H54 (cell line): ENCODE measurements at regions not wholly inside any gene's neighbourhood (a gene's known extent, or its start where the extent isn't known, plus 50 kb on each side); places are given as distances from the start of the nearest gene placed in this dataset.
A peak's percentile ranks its signal among the peaks of the same experiment; 100 is the strongest.

ENCODE experiments used
- DNase-seq: peaks from one replicate; pipeline ENCODE4 v3.0.0; 2011; ENCODE audit warnings: low spot score, mixed read lengths; ENCODE audit not compliant: insufficient read length
- FAIRE-seq: peaks from 3 replicates; lab custom pipeline; 2011; peaks lifted over from hg19 to GRCh38; lab: Jason Lieb, UNC
- POLR2A ChIP-seq: IDR thresholded peaks from 2 replicates; pipeline ENCODE4 v1.6.1; 2011; ENCODE audit warnings: low read depth, mild to moderate bottlenecking, low read length

GRCh38 chrX:134732676-134733075 lies 64.3 kb downstream of the PABIR2 start:
- FAIRE-seq = no peak

GRCh38 chrX:134732152-134732551 lies 64.9 kb downstream of the PABIR2 start:
- FAIRE-seq = no peak
- TF ChIP-seq POLR2A = no peak
- DNase-seq = no peak

More at GRCh38 chrX:134732676-134733075, 64.3 kb downstream of the PABIR2 start:
- DNase-seq = no peak
- no peak for TF ChIP-seq POLR2A

- no peak for TF ChIP-seq POLR2A
- FAIRE-seq = no peak
- no peak for DNase-seq
These were observed 69.1 kb upstream of the PLAC1 start for GRCh38 chrX:134727363-134727762.

DNA sequence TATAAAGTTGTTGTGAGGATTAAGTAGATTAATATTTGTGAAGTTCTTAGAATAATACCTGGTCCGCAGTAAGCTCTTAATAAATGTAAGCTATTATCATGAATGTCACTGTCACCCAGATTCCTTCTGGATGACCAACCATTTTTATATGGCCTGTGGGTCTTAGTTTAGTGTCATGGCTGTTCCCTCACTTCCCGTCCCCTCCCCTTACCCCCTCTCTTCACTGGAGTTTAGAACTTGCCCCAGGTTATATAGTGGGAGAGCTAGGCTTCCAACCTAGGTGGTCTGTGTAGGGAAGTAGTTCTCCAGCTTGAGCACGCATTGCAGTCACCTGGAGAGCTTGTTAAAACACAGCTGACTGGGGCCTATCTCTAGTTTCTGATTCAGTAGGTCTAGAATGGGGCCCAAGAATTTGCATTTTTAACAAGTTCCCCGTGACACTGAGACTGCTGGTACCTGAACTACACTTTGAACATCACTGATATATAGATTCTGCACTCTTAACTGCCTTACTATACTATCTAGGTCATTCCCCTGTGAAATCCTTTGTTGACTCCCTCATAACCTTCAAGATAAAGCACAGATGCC lies 66.9 kb upstream of the PLAC1 start:
- no peak for FAIRE-seq
- no peak for TF ChIP-seq POLR2A
- no peak for DNase-seq

GRCh38 chrX:134721766-134722532 lies 63.7 kb upstream of the PLAC1 start:
- DNase-seq (no peak), FAIRE-seq (no peak)
- no peak for TF ChIP-seq POLR2A

- TF ChIP-seq POLR2A = no peak
- FAIRE-seq = no peak
- no peak for DNase-seq
These were observed 60.7 kb upstream of the PLAC1 start for GRCh38 chrX:134718966-134719317.

GRCh38 chrX:134718105-134718965 lies 60.1 kb upstream of the PLAC1 start:
- peak; percentile 41 for DNase-seq
- FAIRE-seq = peak; percentile 97

DNA sequence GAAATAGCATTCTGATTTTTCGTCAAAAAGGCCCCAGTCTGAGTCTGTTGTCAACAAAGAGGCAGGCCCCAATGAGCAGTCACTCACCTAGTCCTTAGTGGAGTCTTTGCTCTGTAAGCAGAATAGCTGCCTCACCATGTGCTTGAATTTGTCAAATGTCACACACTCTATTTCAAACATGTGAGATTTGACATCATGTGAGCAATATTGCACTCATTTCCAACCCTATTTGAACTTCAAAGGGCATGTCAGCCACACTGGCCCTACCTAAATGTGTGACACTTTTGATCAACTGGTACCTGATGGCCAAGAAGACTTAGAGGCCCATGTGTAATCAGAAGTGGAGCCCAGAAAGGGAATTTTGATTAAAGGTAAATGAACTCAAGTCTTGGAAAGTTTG lies 59.4 kb upstream of the PLAC1 start:
- FAIRE-seq (no peak), DNase-seq (no peak)
- TF ChIP-seq POLR2A = no peak

More at GRCh38 chrX:134718105-134718965, 60.1 kb upstream of the PLAC1 start:
- TF ChIP-seq POLR2A = no peak

DNA sequence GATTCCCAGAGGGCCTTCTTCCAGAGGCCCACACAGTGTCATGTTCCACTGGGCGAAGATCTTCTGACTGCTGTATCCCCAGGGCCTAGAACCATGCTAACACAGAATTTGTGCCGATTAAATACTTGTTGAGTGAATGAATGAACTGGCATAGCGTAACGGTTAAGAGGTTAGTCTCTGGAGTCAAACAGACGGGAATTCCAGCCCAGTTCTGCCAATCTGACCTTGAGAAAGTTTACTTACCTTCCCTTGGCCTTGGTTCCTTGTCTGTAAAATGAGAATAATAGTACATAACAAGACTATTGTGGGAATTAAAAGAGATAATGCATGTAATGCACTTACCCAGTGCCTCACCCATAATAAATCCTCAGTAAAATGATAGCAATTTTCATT lies 58.3 kb upstream of the PLAC1 start:
- FAIRE-seq = no peak
- no peak for TF ChIP-seq POLR2A
- DNase-seq = no peak

DNA sequence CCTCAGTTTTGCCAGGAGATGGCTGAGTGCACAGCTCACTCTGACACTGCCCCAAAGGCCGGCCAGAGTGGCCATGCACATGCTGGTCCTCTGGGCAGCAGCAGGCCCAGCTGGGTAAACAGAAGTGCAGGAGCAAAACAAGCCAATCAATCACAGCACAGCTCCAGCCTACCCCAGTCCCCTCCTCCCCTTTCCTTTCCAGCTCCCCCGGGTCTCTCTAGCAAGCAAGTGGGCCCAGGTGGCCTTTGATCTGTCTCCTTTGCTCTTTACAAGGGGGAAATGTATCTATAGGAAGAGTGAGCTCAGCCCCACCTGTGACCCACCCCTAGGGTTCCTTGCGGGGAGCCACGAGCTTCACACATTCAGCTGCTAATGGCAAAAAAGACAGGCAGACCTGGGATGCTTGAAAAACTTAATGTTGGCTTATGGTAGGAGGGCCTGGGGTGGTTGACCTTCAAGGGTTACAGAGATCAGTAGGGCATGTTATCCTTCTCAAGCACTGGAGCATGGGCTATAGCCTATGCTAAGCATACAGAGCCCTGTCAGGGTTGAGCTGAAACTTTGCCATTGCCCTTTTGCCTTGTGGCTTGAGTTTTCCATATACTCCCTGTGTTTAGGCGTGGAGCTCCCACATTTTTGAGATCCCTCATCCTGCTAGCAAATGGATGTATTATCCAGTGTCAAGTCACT lies 57.8 kb upstream of the PLAC1 start:
- no peak for FAIRE-seq
- no peak for DNase-seq
- TF ChIP-seq POLR2A = no peak

DNA sequence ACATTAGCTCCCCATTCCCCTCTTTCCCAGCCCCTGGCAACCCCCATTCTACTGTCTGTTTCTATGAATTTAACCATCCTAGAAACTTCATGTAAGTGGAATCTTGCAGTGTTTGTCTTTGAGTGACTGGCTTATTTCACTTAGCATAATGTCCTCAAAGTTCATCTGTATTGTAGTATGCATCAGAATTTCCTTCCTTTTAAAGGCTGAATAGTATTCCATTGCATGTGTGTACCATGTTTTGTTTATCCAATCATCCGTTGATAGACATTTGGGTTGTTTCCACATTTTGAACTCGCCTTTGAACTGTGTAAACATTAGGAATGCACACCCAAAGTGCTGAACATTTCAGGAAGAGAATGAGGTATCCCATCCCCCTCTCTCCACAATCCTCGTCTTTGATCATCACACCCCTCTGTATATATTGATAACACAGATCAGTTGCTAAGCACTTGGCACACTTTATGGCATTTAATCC lies 56.4 kb upstream of the PLAC1 start:
- FAIRE-seq = no peak
- no peak for DNase-seq
- TF ChIP-seq POLR2A = no peak

DNA sequence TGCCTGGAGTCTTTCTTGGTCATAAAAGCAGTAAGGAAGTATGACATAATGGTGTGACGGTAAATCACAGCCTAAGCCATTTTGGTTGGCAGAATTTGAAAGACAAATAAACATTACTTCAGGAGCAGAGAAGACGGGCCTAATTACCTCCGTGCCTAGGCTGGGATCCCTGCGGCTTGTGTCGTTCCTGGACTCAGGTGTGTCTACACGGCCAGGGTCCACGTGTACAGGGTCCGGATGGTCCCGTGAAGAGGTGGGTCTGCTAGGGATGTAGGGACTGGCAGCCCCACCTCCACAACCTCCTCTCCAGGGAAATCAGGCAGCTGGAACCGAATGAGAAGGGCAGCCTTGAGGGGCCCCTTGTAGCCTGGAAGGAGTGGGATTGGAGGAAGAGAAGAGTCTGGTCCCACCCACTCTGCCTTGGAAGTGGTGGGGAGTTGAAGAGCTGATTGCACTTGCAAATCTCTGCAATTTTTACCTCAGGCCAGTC lies 55.4 kb upstream of the PLAC1 start:
- FAIRE-seq (no peak), DNase-seq (no peak)

GRCh38 chrX:134712272-134712671 lies 54.0 kb upstream of the PLAC1 start:
- no peak for FAIRE-seq
- TF ChIP-seq POLR2A = no peak
- DNase-seq = no peak

More for the DNA sequence above, 55.4 kb upstream of the PLAC1 start:
- TF ChIP-seq POLR2A = no peak
